CD4-positive, CD25-positive, alpha-beta regulatory T cell (primary cell): ENCODE measurements at regions not wholly inside any gene's neighbourhood (a gene's known extent, or its start where the extent isn't known, plus 50 kb on each side); places are given as distances from the start of the nearest gene placed in this dataset.

ENCODE experiments used
- ATAC-seq, 2 donors: fragments of 150-1000 bp; cut with Tn5 transposase; one replicate each; pipeline ENCODE4 v1.10.0; 2021; ENCODE audit warnings: low read depth in 2 of 2, moderate number of reproducible peaks in 2 of 2, moderate library complexity in 1 of 2
- DNase-seq, 3 donors: peaks; one replicate each; pipeline versions ENCODE4 v3.0.0 to v3.0.0-alpha.2; 2012 to 2022; ENCODE audit warnings: mixed read lengths in 1 of 3
- H3K27ac ChIP-seq: one replicate; pipeline ENCODE4 v1.7.0; 2013; ENCODE audit warnings: mild to moderate bottlenecking, low read length; ENCODE audit not compliant: insufficient read depth, poor library complexity, severe bottlenecking
- H3K27me3 ChIP-seq: one replicate; pipeline ENCODE4 v1.7.0; 2013; ENCODE audit warnings: low read length; ENCODE audit not compliant: control insufficient read depth, insufficient read depth
- H3K36me3 ChIP-seq: one replicate; pipeline ENCODE4 v1.7.0; 2013; ENCODE audit warnings: mild to moderate bottlenecking, low read length, moderate library complexity; ENCODE audit not compliant: control insufficient read depth, insufficient read depth
- H3K4me1 ChIP-seq: 2 replicates; pipeline ENCODE4 v1.7.0; 2013; ENCODE audit warnings: mild to moderate bottlenecking, low read length; ENCODE audit not compliant: insufficient read depth, control insufficient read depth, poor library complexity, severe bottlenecking
- H3K4me3 ChIP-seq: one replicate; pipeline ENCODE4 v1.7.0; 2013; ENCODE audit warnings: low read depth, mild to moderate bottlenecking, low read length, moderate library complexity
- H3K9me3 ChIP-seq, 2 experiments: 1 replicate in 1 of 2; 2 replicates in 1 of 2; pipeline ENCODE4 v1.7.0; 2013; ENCODE audit warnings: low read length in 2 of 2, mild to moderate bottlenecking in 1 of 2, moderate library complexity in 1 of 2; ENCODE audit not compliant: control insufficient read depth in 2 of 2
- H3K27ac Mint-ChIP-seq, 3 donors: one replicate each; pipeline ENCODE4 v1.8.0; 2020 to 2022; ENCODE audit warnings: mild to moderate bottlenecking in 3 of 3, mixed read lengths in 3 of 3, moderate library complexity in 2 of 3
- H3K27me3 Mint-ChIP-seq: one replicate; pipeline ENCODE4 v1.8.0; 2022; ENCODE audit warnings: mild to moderate bottlenecking, mixed read lengths
- H3K36me3 Mint-ChIP-seq: one replicate; pipeline ENCODE4 v1.8.0; 2020; ENCODE audit warnings: mixed read lengths
- H3K4me1 Mint-ChIP-seq, 4 donors: one replicate each; pipeline ENCODE4 v1.8.0; 2020 to 2022; ENCODE audit warnings: mixed read lengths in 4 of 4, mild to moderate bottlenecking in 1 of 4
- H3K4me3 Mint-ChIP-seq, 4 donors: one replicate each; pipeline ENCODE4 v1.8.0; 2020 to 2022; ENCODE audit warnings: mild to moderate bottlenecking in 4 of 4, mixed read lengths in 4 of 4, moderate library complexity in 3 of 4
- H3K9me3 Mint-ChIP-seq, 7 donors: one replicate each; pipeline ENCODE4 v1.8.0; 2020 to 2022; ENCODE audit warnings: mixed read lengths in 7 of 7, mild to moderate bottlenecking in 3 of 7, moderate library complexity in 2 of 7

DNA sequence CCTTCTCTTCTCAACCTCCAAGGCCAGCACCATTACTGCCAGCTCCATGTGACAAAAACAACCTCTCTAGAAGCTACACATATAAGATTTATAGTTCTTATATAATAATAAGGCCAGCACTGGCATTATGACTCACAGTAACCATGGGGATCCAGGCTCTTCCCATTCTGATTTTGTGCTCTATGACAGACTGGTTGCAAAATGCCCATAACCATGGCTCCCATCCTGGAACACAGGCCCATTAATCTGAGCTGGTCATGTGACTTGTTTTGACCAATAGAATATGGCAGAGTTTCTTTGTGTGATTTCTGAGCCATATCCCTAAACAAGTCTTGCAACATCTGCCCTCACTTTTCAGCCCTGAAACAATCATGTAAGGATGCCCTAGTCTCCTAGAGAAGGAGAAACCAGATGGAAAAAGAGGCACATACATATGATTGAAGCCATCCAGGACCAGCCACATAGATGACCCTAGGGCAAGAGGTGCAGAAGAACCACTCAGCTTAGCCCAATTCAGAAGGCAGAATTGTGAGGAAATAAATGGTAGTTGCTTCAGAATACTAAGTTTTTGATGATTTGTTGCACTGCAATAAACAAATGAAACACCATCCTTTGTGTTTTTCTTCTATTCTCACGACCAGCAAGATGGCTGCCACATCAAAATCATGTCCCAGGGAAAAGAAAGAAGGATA lies 173.9 kb downstream of the SUCLG1 start:
- Histone ChIP-seq H3K4me3 (no peak overlapping the region), H3K4me1 (no peaks in the 10 kb centered on the region), H3K36me3 (no peaks in the 10 kb centered on the region), H3K27me3 (no peaks in the 10 kb centered on the region), H3K9me3 (no peaks in the 10 kb centered on the region), H3K27ac (no peak overlapping the region)
- Mint-ChIP-seq H3K27ac (peak overlapping the region in 1 of 3 donors; percentile 6), H3K36me3 (no peaks in the 10 kb centered on the region), H3K4me3 (no peak overlapping the region), H3K27me3 (peaks cover 19% of the 10 kb centered on the region), H3K4me1 (no peaks in the 10 kb centered on the region), H3K9me3 (peaks cover 0 to 2% (median 0%) of the 10 kb centered on the region in 7 donors)
- DNase-seq: no peak
- ATAC-seq: no peak

DNA sequence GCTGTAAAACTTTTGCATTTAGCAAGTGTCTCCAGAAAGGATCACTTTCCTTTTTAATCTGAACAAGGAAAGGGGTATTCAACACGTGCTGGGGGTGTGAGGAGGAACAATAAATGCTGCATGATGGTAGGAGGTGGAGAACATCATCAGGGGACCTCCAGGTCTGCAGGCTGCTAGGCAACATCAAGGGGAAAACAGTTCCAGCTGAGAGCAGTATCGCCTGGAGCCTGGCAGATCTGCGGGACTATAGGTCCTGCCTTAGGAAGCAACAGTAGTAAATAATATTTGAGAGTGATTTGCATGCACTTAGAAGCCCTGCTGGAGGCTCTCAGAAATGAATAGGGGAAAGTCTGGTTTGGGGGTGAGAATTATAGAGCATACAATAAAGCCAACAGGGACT lies 175.6 kb downstream of the SUCLG1 start:
- H3K9me3 Mint-ChIP-seq: peaks cover 0 to 2% (median 0%) of the 10 kb centered on the region in 7 donors
- H3K4me3 ChIP-seq: no peak overlapping the region
- H3K27me3 ChIP-seq: no peaks in the 10 kb centered on the region
- ATAC-seq (no peak), DNase-seq (no peak)
- H3K27me3 Mint-ChIP-seq: peaks cover 21% of the 10 kb centered on the region
- no peaks in the 10 kb centered on the region for H3K9me3 ChIP-seq
- no peak overlapping the region for H3K27ac ChIP-seq
- H3K4me1 ChIP-seq: no peaks in the 10 kb centered on the region
- peaks cover 0 to 11% (median under 1%) of the 10 kb centered on the region in 4 donors for H3K4me1 Mint-ChIP-seq
- H3K4me3 Mint-ChIP-seq: no peak overlapping the region
- H3K36me3 Mint-ChIP-seq: no peaks in the 10 kb centered on the region
- H3K27ac Mint-ChIP-seq: no peak overlapping the region
- H3K36me3 ChIP-seq: no peaks in the 10 kb centered on the region

DNA sequence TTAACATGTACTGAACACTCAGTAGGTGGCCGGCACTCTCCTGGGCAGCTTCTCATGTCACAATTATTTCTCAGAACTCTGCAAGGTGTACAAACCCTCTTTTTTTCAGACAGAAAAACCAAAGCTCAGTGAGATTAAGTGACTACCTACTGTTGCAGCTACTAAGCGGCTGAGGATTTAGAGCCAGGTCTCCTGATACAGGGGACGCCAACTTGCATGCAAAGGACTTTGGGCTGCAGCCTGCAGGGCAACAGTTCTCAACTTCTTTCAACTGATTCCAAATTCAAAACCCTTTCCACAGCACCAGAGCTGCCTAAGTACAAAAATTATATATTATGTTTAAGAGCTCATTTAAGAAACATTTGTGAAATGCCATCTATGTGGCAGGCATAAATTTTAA lies 177.6 kb downstream of the SUCLG1 start:
- Mint-ChIP-seq H3K4me3 (no peak overlapping the region), H3K9me3 (peaks cover 0 to 2% (median 0%) of the 10 kb centered on the region in 7 donors), H3K4me1 (peaks cover 3 to 20% (median 12%) of the 10 kb centered on the region in 4 donors), H3K27ac (no peak overlapping the region), H3K27me3 (peaks cover 16% of the 10 kb centered on the region), H3K36me3 (no peaks in the 10 kb centered on the region)
- no peaks in the 10 kb centered on the region for H3K27me3 ChIP-seq
- ATAC-seq (no peak), DNase-seq (no peak)
- H3K27ac ChIP-seq: no peak overlapping the region
- H3K9me3 ChIP-seq: no peaks in the 10 kb centered on the region
- H3K4me3 ChIP-seq: no peak overlapping the region
- H3K36me3 ChIP-seq: no peaks in the 10 kb centered on the region
- no peaks in the 10 kb centered on the region for H3K4me1 ChIP-seq

DNA sequence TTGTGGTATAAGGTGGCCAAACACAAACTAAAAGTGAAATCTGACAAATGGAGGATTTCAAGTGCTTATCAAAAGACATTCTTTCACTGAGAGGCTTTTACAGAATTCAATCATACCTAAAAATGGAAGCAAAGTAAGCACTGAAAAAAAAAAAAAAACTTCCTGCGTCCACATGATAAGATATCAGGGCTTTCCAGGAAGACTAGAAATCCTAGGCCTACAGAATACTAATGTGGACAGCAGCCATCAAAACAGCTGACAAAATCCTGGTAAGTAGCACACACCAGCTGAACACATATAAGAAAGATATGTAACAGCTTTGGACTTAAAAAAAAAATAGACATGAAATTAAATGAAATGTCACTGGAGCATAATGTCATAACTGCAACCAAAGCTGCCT lies 178.2 kb downstream of the SUCLG1 start:
- no peak for DNase-seq
- no peak for ATAC-seq
- Mint-ChIP-seq H3K27me3 (peaks cover 13% of the 10 kb centered on the region), H3K36me3 (no peaks in the 10 kb centered on the region), H3K27ac (no peak overlapping the region), H3K4me3 (no peak overlapping the region), H3K4me1 (peaks cover 6 to 22% (median 14%) of the 10 kb centered on the region in 4 donors), H3K9me3 (peaks cover 0 to 2% (median 0%) of the 10 kb centered on the region in 7 donors)
- Histone ChIP-seq H3K36me3 (no peaks in the 10 kb centered on the region), H3K4me3 (no peak overlapping the region), H3K4me1 (no peaks in the 10 kb centered on the region), H3K9me3 (no peaks in the 10 kb centered on the region), H3K27ac (no peak overlapping the region), H3K27me3 (no peaks in the 10 kb centered on the region)

DNA sequence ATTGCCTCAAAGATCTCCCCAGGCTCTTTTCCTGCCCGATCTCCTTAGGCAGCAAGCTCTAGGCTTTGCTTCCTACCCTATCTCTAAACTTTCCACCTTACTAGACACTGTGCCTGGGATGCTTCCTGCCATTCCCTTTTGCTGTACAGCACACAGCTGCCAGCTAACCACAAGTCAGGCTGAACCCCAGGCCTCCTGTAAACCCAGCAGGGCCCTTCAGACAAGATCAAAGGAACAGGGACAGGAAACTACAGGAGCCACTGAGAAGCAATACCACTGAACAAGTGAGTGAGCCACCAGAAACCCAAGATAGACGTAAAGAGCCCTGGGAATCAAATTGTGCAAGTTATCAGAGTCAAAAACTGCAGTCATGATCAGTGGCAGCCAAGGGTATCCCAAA lies 180.7 kb downstream of the SUCLG1 start:
- ATAC-seq: no peak
- peaks cover 0 to 2% (median 0%) of the 10 kb centered on the region in 7 donors for H3K9me3 Mint-ChIP-seq
- H3K4me3 Mint-ChIP-seq: peak overlapping the region in 1 of 4 donors; percentile 59
- peaks cover 11% of the 10 kb centered on the region for H3K27me3 Mint-ChIP-seq
- Histone ChIP-seq H3K4me3 (no peak overlapping the region), H3K9me3 (no peaks in the 10 kb centered on the region), H3K27me3 (no peaks in the 10 kb centered on the region), H3K4me1 (no peaks in the 10 kb centered on the region), H3K27ac (no peak overlapping the region), H3K36me3 (no peaks in the 10 kb centered on the region)
- peak in 1 of 3 donors; percentile 7 for DNase-seq
- peaks cover 6 to 22% (median 14%) of the 10 kb centered on the region in 4 donors for H3K4me1 Mint-ChIP-seq
- H3K36me3 Mint-ChIP-seq: no peaks in the 10 kb centered on the region
- no peak overlapping the region for H3K27ac Mint-ChIP-seq

DNA sequence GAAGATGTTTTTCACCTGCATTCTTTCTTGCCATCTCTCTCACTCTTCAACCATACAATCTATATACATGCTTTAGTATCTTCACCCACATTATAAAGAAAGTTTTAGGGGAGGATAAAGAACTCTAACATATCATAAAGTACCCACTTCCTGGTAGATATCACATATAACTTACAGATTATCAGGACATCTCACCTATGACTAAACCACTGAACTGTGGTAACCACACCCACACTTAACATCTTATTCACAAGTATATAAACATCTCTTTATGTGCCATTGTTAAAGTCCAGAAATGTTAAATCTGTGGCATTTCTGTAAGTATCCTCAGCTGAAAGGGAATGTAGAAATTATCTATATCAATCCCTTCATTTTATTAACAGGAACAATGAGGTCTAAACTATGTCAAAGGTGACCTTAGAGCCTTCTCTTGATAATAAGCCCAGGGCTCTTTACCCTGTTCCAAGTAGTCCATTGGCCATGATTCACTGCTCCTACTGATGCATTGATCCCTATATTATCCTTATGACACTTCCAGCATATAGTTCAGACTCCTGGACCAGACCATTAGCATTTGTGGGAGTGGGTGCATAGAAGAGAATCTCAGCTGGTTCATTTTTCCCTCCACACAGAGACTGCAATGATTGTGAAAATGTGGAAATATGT lies 182.4 kb downstream of the SUCLG1 start:
- DNase-seq (peak in 2 of 3 donors; percentile 3 to 25), ATAC-seq (peak; percentile 55 to 63)
- no peaks in the 10 kb centered on the region for H3K36me3 ChIP-seq

DNA sequence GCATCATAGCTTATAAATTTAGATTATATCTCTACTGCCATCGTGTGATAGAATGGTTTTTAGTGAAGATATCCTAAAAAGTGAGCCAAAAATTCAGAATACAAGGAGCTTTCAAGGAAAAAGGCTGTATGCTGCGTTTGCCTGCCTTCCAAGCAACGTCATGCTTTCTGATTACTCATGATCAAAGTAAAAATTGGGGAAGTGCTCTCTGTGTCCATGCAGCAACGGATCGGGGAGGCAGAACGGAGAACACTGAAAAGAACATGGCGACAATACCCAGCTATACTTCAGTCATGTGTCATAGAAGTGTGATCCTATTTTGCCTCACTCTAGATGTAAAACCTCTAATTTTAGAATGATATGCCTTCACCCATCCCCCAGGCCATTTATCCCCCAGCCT lies 185.7 kb downstream of the SUCLG1 start:
- Histone ChIP-seq H3K4me1 (no peaks in the 10 kb centered on the region), H3K27me3 (no peaks in the 10 kb centered on the region), H3K4me3 (no peak overlapping the region), H3K9me3 (no peaks in the 10 kb centered on the region), H3K27ac (no peak overlapping the region), H3K36me3 (no peaks in the 10 kb centered on the region)
- ATAC-seq (no peak), DNase-seq (no peak)
- Mint-ChIP-seq H3K4me1 (peaks cover 6 to 20% (median 9%) of the 10 kb centered on the region in 4 donors), H3K27ac (no peak overlapping the region), H3K36me3 (no peaks in the 10 kb centered on the region), H3K9me3 (peaks cover 0 to 2% (median 0%) of the 10 kb centered on the region in 7 donors), H3K27me3 (peaks cover 5% of the 10 kb centered on the region), H3K4me3 (no peak overlapping the region)

More for the DNA sequence above, 182.4 kb downstream of the SUCLG1 start:
- no peak overlapping the region for H3K27ac ChIP-seq
- peak overlapping the region in 1 of 4 donors; percentile 18 for H3K4me3 Mint-ChIP-seq
- H3K4me3 ChIP-seq: no peak overlapping the region
- no peaks in the 10 kb centered on the region for H3K4me1 ChIP-seq
- H3K36me3 Mint-ChIP-seq: no peaks in the 10 kb centered on the region
- peaks cover 0 to 2% (median 0%) of the 10 kb centered on the region in 7 donors for H3K9me3 Mint-ChIP-seq
- H3K9me3 ChIP-seq: no peaks in the 10 kb centered on the region
- peak overlapping the region in 1 of 3 donors; percentile 54 for H3K27ac Mint-ChIP-seq
- H3K4me1 Mint-ChIP-seq: peaks cover 6 to 22% (median 14%) of the 10 kb centered on the region in 4 donors
- no peaks in the 10 kb centered on the region for H3K27me3 ChIP-seq
- H3K27me3 Mint-ChIP-seq: peaks cover 7% of the 10 kb centered on the region
